GM12878 (cell line): ENCODE measurements at regions not wholly inside any gene's neighbourhood (a gene's known extent, or its start where the extent isn't known, plus 50 kb on each side); places are given as distances from the start of the nearest gene placed in this dataset.

Experiments used
- ATAC-seq: fragments of 200-7000 bp; cut with Tn5 transposase; 3 replicates; pipeline ENCODE4 v1.9.1; 2020; ENCODE audit warnings: mild to moderate bottlenecking, moderate library complexity
- BruUV-seq: library from RNA; stranded (reverse); fragments of 400-500 nt; replicated peaks from 2 replicates; lab custom pipeline; 2021; lab: Mats Ljungman, UMichigan
- CTCF ChIA-PET: fragments of 300-600 bp; sonication (Branson Sonifier 250); formaldehyde crosslinking; extraction: SDS; loops from one replicate; lab custom pipeline; 2021; ENCODE audit warnings: inconsistent platforms; lab: Yijun Ruan, JAX
- POLR2A ChIA-PET: fragments of 350-600 bp; formaldehyde crosslinking; extraction: SDS; loops from one replicate; lab custom pipeline; 2021; ENCODE audit warnings: inconsistent platforms; lab: Charles Lee
- RAD21 ChIA-PET: fragments of 300-600 bp; sonication (Branson Sonifier 250); formaldehyde crosslinking; loops from one replicate; lab custom pipeline; 2023; ENCODE audit warnings: antibody characterized with exemption; ENCODE audit not compliant: unreplicated experiment; lab: Charles Lee
- SMC1A ChIA-PET: fragments of 300-600 bp; sonication (Branson Sonifier 250); formaldehyde crosslinking; loops from one replicate; lab custom pipeline; 2023; ENCODE audit not compliant: unreplicated experiment, uncharacterized antibody; lab: Charles Lee
- DNase-seq: peaks from one replicate; pipeline ENCODE4 v3.0.0-alpha.2; 2011; ENCODE audit warnings: low read depth, low spot score
- FAIRE-seq: peaks from 3 replicates; lab custom pipeline; 2011; peaks lifted over from hg19 to GRCh38; lab: Jason Lieb, UNC
- H2AFZ ChIP-seq: 2 replicates; pipeline ENCODE4 v1.6.0; 2011; ENCODE audit warnings: low read depth, low read length, control low read depth; ENCODE audit not compliant: control insufficient read depth
- H3K27ac ChIP-seq: 2 replicates; pipeline ENCODE4 v1.5.1; 2011; ENCODE audit warnings: control low read depth; ENCODE audit not compliant: control insufficient read depth, insufficient read depth
- H3K27me3 ChIP-seq, 2 experiments: replicated peaks in 1 of 2; 2 replicates each; pipeline versions ENCODE4 v1.6.0 to v1.6.1; 2011; ENCODE audit warnings: low read length in 1 of 2; ENCODE audit not compliant: control insufficient read depth in 2 of 2, insufficient read depth in 2 of 2
- H3K36me3 ChIP-seq, 2 experiments: 2 replicates each; pipeline ENCODE4 v1.5.1; 2011; ENCODE audit warnings: low read length in 1 of 2; ENCODE audit not compliant: control insufficient read depth in 2 of 2, insufficient read depth in 2 of 2
- H3K4me1 ChIP-seq: 2 replicates; pipeline ENCODE4 v1.6.1; 2011; ENCODE audit warnings: mild to moderate bottlenecking, low read length, moderate library complexity, mixed read lengths; ENCODE audit not compliant: control insufficient read depth, insufficient read depth
- H3K4me2 ChIP-seq: 2 replicates; pipeline ENCODE4 v1.6.0; 2011; ENCODE audit warnings: control low read depth; ENCODE audit not compliant: control insufficient read depth, insufficient read depth
- H3K4me3 ChIP-seq: fragments of 200-600 bp; sonication (generic); 2 replicates; pipeline ENCODE4 v1.5.1; 2016
- H3K79me2 ChIP-seq: 2 replicates; pipeline ENCODE4 v1.6.0; 2011; ENCODE audit warnings: low read length; ENCODE audit not compliant: control insufficient read depth, insufficient read depth
- H3K9ac ChIP-seq: 2 replicates; pipeline ENCODE4 v1.8.0; 2011; ENCODE audit warnings: low read length, control low read depth, mixed read lengths; ENCODE audit not compliant: control insufficient read depth, insufficient read depth
- H3K9me3 ChIP-seq: replicated peaks from 3 replicates; pipeline ENCODE4 v1.5.1; 2011; ENCODE audit warnings: mild to moderate bottlenecking, low read length; ENCODE audit not compliant: control insufficient read depth, insufficient read depth
- H4K20me1 ChIP-seq: 2 replicates; pipeline ENCODE4 v1.6.0; 2011; ENCODE audit not compliant: control insufficient read depth, insufficient read depth
- CBX5 ChIP-seq: sonication (generic); IDR thresholded peaks from 2 replicates; pipeline ENCODE4 v1.6.1; 2016; ENCODE audit warnings: low read depth, moderate library complexity, mild to moderate bottlenecking, inconsistent platforms
- CHD1 ChIP-seq: IDR thresholded peaks from 2 replicates; pipeline ENCODE4 v1.6.1; 2012; ENCODE audit warnings: low read depth, low read length, improper control_type of control experiment
- E2F4 ChIP-seq: IDR thresholded peaks from 2 replicates; pipeline ENCODE4 v1.6.1; 2012; ENCODE audit warnings: low read depth, low read length, improper control_type of control experiment
- FOXM1 ChIP-seq: IDR thresholded peaks from 2 replicates; pipeline ENCODE4 v1.6.1; 2012; ENCODE audit warnings: low read depth, mild to moderate bottlenecking, inconsistent platforms, low read length, moderate library complexity
- HDGF ChIP-seq: fragments of 450-650 bp; IDR thresholded peaks from 2 replicates; pipeline ENCODE4 v1.6.1; 2016; ENCODE audit warnings: antibody characterized with exemption
- HSF1 ChIP-seq: fragments of 150-350 bp; IDR thresholded peaks from 2 replicates; pipeline ENCODE4 v1.6.1; 2014; ENCODE audit warnings: mild to moderate bottlenecking, low read depth, low read length
- KAT2A ChIP-seq: conservative IDR thresholded peaks from 2 replicates; pipeline ENCODE4 v1.6.1; 2011; ENCODE audit warnings: low read depth, low read length; ENCODE audit not compliant: control insufficient read depth
- NFYA ChIP-seq: IDR thresholded peaks from 2 replicates; pipeline ENCODE4 v1.6.1; 2011; ENCODE audit warnings: low read depth, mild to moderate bottlenecking, low read length, improper control_type of control experiment, borderline replicate concordance
- NFYB ChIP-seq: IDR thresholded peaks from 2 replicates; pipeline ENCODE4 v1.6.1; 2011; ENCODE audit warnings: low read depth, mild to moderate bottlenecking, low read length, improper control_type of control experiment, moderate library complexity; ENCODE audit not compliant: insufficient read depth
- NR2C1 ChIP-seq: fragments of 450-650 bp; IDR thresholded peaks from 2 replicates; pipeline ENCODE4 v1.6.1; 2017; ENCODE audit warnings: antibody characterized with exemption, mild to moderate bottlenecking, moderate library complexity
- RAD51 ChIP-seq: fragments of 450-650 bp; IDR thresholded peaks from 2 replicates; pipeline ENCODE4 v1.6.1; 2016; ENCODE audit warnings: moderate library complexity, mild to moderate bottlenecking, inconsistent platforms
- SIX5 ChIP-seq: IDR thresholded peaks from 2 replicates; pipeline ENCODE4 v1.6.1; 2011; ENCODE audit warnings: mild to moderate bottlenecking, low read depth, low read length, moderate library complexity; ENCODE audit not compliant: severe bottlenecking
- SMAD5 ChIP-seq: IDR thresholded peaks from 2 replicates; pipeline ENCODE4 v1.6.1; 2016; ENCODE audit warnings: antibody characterized with exemption, low read depth
- SUPT20H ChIP-seq: IDR thresholded peaks from 2 replicates; pipeline ENCODE4 v1.6.1; 2011; ENCODE audit warnings: low read depth, mild to moderate bottlenecking, low read length, moderate library complexity, borderline replicate concordance; ENCODE audit not compliant: control insufficient read depth
- TARDBP ChIP-seq: IDR thresholded peaks from 2 replicates; pipeline ENCODE4 v1.6.1; 2016; ENCODE audit warnings: borderline replicate concordance
- TCF3 ChIP-seq: IDR thresholded peaks from 2 replicates; pipeline ENCODE4 v1.6.1; 2012; ENCODE audit warnings: low read depth, mild to moderate bottlenecking, low read length, borderline replicate concordance; ENCODE audit not compliant: insufficient read depth
- YBX1 ChIP-seq: fragments of 450-650 bp; IDR thresholded peaks from 2 replicates; pipeline ENCODE4 v1.6.1; 2016; ENCODE audit warnings: antibody characterized with exemption
- ZNF274 ChIP-seq: IDR thresholded peaks from one replicate; pipeline ENCODE4 v1.8.0; 2011; ENCODE audit not compliant: insufficient read length, insufficient read depth
- WGBS: methylation state at CpG from one replicate; pipeline ENCODE4 v1.1.6; 2016; ENCODE audit warnings: low lambda C conversion rate; ENCODE audit not compliant: insufficient replicate concordance, insufficient coverage; ENCODE audit errors: missing lambda C conversion rate; 5-methylcytosine and 5-hydroxymethylcytosine counted together
- in situ Hi-C: fragments of 300-500 bp; cut with MboI; formaldehyde crosslinking; loops from 9 replicates; pipeline ENCODE4 v1.14.3; 2018; ENCODE audit warnings: mixed read lengths
- intact Hi-C: fragments of 100-400 bp; cut with micrococcal nuclease; formaldehyde crosslinking; loops from one replicate; pipeline ENCODE4 v1.14.2; 2022; ENCODE audit not compliant: unreplicated experiment

- RAD21 ChIA-PET = no interaction called here
- H3K4me2 ChIP-seq = no peak overlapping the region
- no peaks in the 10 kb centered on the region for H3K4me1 ChIP-seq
- H3K79me2 ChIP-seq = no peaks in the 10 kb centered on the region
- no peak for DNase-seq
- H3K27me3 ChIP-seq = no peaks in the 10 kb centered on the region; a peak in 1 of 4 replicates
- no peak overlapping the region for H3K4me3 ChIP-seq
- no TSS peak for BruUV-seq
- no peak for FAIRE-seq
- WGBS = 62% methylated on average over 9 of the region's 9 CpGs
- no peaks in the 10 kb centered on the region for H3K9me3 ChIP-seq
- SMC1A ChIA-PET = no interaction called here
- no peaks in the 10 kb centered on the region for H4K20me1 ChIP-seq
- H3K36me3 ChIP-seq = no peaks in the 10 kb centered on the region
- intact Hi-C loops = no loop called here
- CTCF ChIA-PET = no interaction called here
- H3K9ac ChIP-seq = no peak overlapping the region
- no peak overlapping the region for H3K27ac ChIP-seq
- in situ Hi-C loops = no loop called here
- no peak for TF ChIP-seq NFYB
- TF ChIP-seq SUPT20H = no peak
- TF ChIP-seq CBX5 = no peak
- no peak for TF ChIP-seq SIX5
- no peak for TF ChIP-seq NR2C1
- TF ChIP-seq HSF1 = no peak
- TF ChIP-seq CHD1 = no peak
- TF ChIP-seq FOXM1 = no peak
- no peak for TF ChIP-seq KAT2A
- no peak for TF ChIP-seq RAD51
- TF ChIP-seq SMAD5 = no peak
- no peak for TF ChIP-seq ZNF274
- TF ChIP-seq HDGF = no peak
- no peak for TF ChIP-seq E2F4
- no peak for TF ChIP-seq TARDBP
- no peak for TF ChIP-seq TCF3
- TF ChIP-seq NFYA = no peak
- no peak for TF ChIP-seq YBX1
- no peak for ATAC-seq
- POLR2A ChIA-PET = no interaction called here
- H2AFZ ChIP-seq = no peak overlapping the region
Measured at GRCh38 chr11:116129456-116129855, 625.2 kb upstream of the CADM1 start.
